ENCODE measurements at regions not wholly inside any gene's neighbourhood (a gene's known extent, or its start where the extent isn't known, plus 50 kb on each side); places are given as distances from the start of the nearest gene placed in this dataset.

GRCh38 chr20:60476045-60476444, 517.8 kb downstream of the CDH26 start:
- TF ChIP-seq CTCF (IDR thresholded peaks at IDR 0.05) = no peak
- no peak for TF ChIP-seq EZH2phosphoT487 (IDR thresholded peaks at IDR 0.05)
- no peak for TF ChIP-seq EZH2 (IDR thresholded peaks at IDR 0.05)
